ENCODE measurements at regions not wholly inside any gene's neighbourhood (a gene's known extent, or its start where the extent isn't known, plus 50 kb on each side); places are given as distances from the start of the nearest gene placed in this dataset.
A peak's percentile ranks its signal among the peaks of the same experiment; 100 is the strongest.
"Not testable (repeated sequence)": the region's sequence is repeated elsewhere in the genome, so short reads cannot be mapped to it uniquely, and the experiment has no call there.

DNA sequence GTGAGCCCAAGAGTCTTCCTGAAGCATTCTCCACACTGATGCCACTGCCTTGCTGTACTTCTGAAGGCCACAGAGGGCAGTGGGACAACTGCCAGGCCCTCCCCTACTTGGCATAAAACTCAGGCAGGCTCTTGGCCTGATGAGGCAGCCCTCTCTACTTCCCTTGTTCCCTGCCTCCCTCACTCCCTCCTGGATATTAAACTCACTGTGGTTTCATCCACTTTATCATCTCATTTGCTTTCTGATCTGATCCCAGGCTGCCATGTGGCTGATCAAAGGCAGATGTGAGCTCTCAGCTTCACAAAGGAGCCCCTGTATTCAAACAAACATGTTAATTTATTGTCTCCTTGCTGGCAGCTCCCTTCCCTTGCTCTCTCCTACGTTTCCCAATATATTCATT is 533.5 kb downstream of the IGSF11 start:
- peak; percentile 18 for DNase-seq

DNA sequence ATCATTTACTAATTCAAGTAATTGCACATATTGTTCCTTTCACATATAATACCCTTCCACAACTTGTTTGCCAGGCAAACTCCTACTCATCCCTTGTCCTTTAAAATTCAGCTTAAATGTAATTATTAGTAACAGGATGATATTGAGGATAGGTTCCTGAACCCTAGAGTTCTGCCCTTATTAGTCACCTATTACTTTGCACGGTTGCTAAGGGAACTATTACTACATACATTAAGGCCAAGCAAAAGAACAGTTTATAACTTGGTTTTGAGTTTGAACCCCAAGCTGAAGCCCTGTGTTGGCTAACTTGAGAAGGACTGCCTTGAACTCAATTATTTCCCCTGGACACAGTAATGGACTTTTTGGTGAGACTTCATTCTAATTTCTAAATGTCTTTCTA is 529.7 kb downstream of the IGSF11 start:
- no peak for DNase-seq

DNA sequence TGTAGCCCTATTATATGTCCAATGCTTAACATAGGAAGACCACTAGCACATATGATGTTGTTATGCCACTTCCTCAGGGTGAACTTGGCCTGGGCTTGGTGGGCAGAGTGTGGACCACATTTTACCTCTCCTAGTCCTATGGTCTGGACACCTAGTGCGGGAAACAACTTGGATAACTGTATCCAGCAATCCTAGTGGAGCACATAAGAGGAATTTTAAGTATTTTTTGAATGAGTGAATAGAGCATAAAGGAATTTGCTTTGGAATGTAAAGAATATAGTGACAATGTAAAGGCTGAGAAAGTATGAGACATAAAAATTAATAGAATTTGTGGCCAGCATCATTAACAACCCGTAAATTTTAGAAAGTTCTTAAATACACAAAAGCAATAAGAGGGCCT is 528.9 kb downstream of the IGSF11 start:
- DNase-seq = no peak

DNA sequence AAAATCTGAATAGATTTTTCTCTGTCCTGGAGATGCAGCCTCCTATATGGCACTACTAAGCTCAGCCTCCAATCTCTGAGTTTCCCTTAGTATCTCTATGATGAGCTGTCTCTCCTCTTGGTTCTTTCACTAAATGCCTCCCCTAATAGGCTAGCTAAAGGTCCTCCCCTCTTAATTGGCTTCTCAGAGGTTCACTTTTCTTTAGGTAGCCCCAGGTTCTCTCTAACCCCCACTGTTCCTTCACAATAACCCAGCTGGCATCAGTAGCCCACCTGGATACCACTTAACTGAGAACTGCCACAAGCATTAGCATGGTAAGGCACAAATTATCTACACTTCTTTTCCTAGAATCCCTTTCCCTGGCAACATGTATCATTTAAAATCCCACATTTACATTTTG is 523.2 kb downstream of the IGSF11 start:
- DNase-seq = no peak

DNA sequence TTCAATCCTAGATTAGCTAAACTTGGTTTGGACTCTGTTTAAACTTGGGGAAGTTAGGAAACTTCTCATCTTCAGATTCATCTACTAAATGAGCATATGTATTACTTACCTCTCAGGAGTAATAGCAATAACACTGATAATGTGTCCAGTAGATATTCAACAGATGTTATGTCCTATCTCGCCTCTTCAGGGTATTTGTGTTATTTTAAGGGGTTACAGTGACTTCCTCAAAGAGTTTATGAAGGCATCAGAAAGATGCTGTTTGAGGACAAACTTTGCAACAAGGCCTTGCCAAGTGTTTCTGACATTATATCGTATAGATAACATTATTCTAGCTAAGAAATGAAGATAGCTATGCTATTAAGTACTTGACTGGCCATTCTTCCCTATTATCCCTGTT is 522.3 kb downstream of the IGSF11 start:
- DNase-seq = no peak

DNA sequence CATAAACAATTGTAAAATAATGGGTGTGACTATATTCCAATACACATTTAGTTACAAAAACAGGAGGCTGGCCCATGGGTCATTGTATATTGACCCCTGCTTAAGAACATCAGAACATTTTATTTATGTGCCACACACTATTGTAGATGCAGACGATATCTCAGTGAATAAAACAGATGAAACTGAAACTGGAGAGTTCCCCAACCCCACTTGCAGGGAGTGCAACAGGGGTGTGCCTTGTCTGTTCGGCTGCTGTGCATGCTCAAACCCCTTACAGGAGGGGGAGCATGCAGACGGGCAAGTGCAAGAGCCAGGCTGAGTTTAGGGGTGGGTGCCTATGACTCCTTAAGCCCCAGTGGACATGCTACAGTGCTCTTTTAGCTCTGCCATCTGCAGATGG is 509.6 kb downstream of the IGSF11 start:
- no peak for DNase-seq

DNA sequence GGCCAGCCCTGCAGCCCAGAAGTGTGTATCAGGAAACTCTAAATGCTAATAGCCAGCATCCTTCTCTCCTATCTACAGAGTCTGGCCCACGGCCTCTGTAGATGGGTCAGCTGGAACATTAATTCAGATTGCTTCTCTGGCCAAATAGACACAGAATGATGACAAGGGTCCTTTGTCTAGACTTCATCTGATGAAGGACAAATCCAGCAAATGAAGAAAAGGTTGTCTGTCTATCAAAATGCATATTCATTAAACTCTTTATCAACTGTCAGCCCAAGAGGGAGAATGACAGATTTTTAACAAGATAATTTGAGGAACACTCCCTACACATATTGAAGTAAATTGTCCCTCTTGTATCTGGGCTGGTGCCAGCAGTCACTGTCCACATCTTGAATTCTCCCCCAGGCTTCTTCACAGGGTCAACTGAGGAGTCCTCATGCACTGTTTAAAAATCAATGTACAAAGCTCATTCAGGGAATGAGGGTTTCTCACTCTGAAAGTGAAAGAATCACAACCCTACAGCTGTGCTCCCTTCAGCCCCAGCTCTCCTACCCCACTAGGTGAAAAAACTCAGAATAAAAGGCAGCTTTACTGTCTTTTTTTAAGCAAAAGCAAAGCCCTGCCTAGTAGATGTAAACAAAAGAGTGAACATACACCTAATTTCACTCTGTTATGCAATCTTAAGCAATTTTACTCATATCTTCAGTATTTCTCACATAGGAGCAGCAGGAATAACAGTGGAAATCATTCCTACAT is 507.7 kb downstream of the IGSF11 start:
- DNase-seq = no peak

DNA sequence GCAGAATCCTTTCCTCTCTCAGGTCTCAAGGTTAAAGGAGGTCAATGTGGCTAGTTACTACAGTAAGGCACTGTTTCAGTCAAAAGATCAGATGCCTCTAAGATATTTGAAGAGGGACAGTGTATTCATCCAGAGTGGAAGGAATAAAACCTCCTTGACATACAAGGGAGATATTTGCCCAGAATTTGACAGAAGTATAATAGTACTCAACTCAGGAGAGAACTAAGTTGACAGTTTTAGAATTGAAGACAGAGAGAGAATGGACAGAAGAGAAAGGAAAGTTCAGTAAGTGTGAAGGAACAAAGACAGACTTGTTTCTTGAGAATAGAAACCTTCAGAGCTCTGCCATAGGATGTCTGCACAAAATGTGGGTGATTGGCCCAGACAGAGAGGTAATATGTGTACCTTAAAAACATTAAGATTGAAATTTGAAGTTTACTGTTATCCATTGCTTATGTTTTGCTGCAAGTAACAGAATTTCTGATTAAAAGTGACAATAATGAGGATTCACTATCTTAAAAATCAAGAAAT is 507.1 kb downstream of the IGSF11 start:
- no peak for DNase-seq

DNA sequence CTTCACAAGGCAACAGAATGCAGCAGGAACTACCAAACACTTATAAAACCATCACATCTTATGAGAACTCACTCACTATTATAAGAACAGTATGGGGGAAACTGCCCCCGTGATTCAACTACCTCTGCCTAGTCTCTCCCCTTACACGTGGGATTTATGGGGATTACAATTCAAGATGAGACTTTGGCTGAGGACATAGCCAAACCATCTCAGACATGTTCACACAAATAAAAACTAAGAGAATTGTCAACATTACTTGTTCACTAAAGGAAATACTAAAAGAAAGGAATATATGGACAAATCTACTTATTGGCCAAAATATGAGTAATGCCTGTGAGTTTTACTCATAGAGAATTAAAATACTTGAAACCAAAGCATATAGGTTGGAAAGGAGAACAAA is 505.1 kb downstream of the IGSF11 start:
- no peak for DNase-seq

DNA sequence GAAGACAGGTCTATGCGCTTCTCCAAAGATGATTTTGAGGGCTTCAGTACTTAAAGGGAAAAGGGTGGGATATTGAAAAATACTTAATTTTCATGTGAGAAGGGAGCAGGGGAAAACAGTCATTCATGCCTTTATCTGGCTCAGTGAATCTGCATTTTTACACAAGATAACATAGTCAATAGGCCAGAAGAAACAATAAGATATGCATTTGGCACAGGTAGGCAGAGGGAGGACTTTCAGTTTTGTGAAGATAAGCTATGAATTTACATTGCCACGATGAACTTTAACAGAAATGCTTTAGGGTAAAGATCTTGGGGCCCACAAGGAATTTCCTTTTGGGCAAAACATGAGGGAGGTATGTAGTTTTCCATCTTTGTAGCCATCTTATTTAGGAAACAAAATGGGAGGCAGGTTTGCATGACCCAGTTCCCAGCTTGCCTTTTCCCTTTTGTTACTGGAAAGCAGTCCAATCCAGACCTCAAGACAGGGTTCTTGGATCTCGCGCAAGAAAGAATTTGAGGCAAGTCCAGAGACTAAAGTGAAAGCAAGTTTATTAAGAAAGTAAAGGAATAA is 504.2 kb downstream of the IGSF11 start:
- no peak for DNase-seq

DNA sequence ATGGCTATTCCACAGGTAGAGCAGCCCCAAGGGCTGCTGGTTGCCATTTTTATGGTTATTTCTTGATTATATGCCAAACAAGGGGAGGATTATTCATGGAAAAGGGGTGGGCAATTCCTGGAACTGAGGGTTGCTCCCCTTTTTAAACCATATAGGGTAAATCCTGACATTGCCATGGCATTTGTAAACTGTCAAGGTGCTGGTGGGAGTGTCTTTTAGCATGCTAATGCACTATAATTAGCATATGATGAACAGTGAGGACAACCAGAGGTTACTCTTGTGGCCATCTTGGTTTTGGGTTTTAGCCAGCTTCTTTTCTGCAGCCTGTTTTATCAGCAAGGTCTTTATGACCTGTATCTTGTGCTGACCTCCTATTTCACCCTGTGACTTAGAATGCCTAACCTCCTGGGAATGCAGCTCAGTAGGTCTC is 503.7 kb downstream of the IGSF11 start:
- not testable (repeated sequence) for DNase-seq

DNA sequence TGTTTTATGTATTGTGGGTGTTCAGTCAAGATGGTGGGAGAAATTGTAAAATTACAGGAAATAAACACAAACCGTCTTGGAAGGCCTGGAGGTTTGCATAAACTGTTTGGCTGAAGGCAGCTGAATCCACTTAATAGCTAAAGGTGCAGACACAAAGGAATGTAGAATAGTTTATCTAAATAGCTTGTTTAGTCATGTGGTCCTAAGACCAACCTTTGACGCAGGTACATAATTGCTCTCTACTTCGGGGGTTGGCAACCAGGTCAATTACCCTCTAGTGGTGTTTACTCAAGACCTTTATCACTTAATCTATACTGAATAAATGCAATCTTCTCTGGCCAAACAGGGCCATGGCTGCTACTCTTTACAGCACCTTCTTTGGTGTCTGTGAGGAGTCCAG is 502.8 kb downstream of the IGSF11 start:
- no peak for DNase-seq

DNA sequence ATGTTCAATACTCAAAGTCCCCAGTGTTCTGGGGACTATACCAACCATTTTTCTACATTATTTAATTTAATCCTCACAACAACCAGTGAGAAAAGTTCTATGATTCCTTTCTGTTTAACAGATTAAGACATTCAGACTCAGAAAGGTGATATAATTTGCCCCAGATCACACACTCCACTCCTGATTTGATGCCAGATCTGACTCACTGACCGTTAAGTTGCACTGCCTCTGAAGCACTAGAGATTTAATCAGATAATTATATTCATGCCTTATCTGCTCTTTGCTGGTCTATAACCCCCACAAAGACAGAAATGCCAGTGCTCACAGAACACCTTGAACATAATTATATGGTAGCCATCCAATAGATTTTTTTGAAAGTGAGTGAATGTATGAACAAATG is 501.0 kb downstream of the IGSF11 start:
- DNase-seq = no peak

DNA sequence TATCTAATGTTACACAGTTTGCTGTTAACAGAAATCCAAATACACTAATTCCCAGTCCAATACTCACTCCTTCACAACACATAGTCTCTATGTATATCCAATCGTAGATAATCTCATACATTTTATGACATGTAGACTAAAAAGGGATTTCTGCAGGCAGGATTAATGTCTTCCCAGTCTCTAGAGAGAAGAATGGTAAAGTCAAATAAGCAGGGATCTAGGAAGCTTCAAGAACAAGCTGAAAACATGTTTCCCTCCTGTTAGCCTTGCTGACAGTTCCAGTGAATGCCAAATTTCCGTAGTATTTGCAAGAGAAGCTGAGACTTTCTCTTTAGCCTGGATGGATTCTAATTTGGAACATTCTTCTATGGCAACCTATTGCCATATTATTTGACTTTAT is 500.1 kb downstream of the IGSF11 start:
- DNase-seq = no peak

DNA sequence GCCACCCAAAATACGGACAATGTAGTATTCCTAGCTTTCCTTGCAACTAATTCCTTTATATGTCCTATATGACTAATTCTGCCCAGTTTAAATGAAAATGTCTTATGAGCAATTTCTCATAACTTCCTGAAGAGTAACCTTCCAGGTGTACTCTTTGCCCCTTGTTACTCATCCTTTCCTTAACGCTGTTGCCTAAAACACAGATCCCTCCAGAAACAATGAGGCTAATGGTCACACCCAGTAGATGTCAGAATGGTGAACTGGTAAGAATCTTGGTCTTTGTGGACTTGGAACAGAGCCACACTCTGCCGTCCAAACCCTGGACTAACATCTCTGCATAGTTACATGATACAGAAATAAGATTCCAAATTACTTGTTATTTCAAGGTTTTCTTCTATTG is 497.9 kb downstream of the IGSF11 start:
- DNase-seq = no peak

DNA sequence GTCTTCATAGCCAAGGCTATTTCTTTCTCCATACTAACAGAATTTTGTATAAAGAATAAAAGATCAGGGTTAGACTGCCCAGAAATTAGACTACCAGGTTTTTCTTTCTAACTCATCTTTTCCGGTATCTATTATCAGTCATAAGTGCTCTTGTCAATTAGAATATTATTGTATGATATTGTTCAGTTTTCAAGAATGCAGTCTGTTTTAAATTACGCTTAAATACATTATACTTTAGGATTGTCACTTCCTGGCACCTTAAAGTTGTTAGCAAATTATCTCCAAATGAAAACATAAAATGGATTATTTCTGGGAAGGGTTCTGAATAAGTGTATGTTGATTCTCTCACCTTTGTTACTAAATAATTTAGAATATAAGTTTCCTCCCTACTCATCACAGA is 497.2 kb downstream of the IGSF11 start:
- no peak for DNase-seq

DNA sequence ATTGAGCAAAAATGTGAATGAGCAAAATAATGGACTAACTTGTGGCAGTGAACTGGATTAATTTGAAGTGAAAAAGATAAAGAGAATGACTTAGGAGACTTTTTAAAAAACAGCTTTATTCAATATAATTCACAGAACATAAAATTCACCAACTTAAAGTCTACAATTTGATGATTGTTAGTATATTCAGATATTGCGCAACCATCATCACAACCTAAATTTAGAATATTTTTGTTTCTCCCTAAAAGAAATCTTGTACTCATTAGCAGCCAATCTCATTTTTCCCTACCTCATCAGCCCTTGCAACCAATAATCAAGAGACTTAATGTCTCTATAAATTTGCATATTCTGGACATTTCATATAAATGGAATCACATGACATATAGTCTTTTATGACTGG is 496.5 kb downstream of the IGSF11 start:
- DNase-seq = no peak

DNA sequence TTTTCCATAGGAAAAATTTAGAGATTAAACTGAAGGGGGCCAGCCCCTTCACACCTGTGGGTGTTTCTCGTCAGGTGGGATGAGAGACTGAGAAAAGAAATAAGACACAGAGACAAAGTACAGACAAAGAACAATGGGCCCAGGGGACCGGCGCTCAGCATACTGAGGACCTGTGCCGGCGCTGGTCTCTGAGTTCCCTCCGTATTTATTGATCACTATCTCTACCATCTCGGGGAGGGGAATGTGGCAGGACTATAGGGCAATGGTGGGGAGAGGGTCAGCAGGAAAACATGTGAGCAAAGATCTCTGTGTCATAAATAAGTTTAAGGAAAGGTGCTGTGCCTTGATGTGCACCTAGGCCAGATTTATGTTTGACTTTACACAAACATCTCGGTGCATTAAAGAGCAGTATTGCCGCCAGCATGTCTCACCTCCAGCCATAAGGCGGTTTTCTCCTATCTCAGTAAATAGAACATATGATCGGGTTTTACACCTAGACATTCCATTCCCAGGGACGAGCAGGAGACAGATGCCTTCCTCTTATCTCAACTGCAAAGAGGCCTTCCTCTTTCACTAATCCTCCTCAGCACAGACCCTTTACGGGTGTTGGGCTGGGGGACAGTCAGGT is 494.7 kb downstream of the IGSF11 start:
- DNase-seq = not testable (repeated sequence)

DNA sequence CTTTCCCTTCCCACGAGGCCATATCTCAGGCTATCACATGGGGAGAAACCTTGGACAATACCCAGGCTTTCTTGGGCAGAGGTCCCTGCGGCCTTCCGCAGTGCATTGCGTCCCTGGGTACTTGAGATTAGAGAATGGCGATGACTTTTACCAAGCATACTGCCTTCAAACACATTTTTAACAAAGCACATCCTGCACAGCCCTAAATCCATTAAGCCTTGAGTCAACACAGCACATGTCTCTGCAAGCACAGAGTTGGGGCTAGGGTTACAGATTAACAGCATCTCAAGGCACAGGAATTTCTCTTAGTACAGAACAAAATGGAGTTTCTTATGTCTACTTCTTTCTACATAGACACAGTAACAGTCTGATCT is 494.2 kb downstream of the IGSF11 start:
- DNase-seq = not testable (repeated sequence)

DNA sequence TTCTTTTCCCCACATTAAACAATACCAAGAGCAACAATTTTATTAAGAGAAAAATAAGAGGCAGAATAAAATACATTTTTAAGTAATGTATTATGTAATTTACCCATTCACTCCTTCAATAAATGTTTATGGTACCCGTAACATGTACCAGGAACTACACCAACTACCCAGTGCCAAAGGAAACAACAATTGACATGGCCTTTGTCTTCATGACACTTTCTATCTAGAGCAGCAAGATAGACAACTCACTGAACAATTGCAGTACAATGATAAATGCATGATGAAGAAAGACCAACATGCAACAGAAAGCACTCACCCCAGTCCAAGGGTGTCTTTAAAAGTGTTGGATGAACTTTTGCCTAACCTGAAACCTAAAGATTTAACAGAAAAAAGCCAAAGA is 493.8 kb downstream of the IGSF11 start:
- DNase-seq = no peak

DNA sequence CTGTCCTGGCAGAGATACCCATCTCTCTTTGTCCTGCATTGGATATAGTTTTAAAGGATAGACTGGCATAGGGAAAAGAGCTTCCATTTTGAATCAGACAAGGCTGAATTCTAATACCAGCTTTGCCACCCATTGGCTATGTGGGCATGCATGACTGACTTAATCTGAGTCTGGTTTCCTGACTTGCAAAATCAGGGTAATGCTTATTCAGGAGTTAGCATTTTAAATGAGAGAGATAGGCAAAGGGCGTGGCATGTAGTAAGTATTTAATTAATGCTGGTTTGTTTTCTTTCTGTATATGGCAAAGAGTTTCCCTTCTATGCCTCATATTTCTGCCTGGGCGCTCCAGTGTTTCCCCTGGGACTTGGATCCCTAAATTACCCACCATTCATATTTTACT is 492.9 kb downstream of the IGSF11 start:
- DNase-seq = no peak

DNA sequence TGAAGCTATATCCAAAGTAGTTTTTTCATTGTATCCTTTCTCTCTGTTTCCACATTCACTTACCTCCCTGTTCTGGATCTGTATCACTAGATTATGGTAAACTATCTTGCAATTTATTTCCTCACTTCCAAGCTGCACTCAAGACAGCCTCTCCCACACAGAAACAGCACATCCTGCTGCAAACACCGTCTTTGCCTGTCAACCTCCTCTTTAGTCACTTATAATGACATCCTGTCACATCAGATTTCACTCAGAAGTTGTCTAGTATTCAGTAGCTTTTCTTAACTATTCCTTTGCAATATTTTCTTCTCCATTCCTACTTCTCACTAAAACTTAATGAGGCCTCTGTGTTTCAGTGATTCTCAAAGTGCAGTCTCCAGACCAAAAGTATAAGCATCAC is 490.8 kb downstream of the IGSF11 start:
- DNase-seq = no peak

DNA sequence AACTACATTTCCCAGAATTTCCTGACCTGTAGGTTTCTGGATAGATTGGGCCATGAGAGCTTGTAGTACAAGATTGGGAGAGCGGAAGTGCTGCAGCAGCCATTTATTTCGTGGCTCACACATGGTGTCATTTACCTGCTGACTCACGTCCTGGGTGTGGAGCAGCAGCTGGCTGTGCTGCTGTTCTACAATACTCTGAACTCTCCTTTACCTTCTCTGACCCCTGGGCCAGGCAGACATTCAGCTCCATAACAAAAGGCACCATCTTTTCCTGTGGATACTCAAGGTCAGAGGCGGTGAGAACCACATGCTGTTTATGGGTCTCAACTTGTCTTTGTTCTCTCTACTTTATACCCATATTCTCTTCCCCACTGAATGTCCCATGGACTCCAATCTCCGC is 490.2 kb downstream of the IGSF11 start:
- no peak for DNase-seq

DNA sequence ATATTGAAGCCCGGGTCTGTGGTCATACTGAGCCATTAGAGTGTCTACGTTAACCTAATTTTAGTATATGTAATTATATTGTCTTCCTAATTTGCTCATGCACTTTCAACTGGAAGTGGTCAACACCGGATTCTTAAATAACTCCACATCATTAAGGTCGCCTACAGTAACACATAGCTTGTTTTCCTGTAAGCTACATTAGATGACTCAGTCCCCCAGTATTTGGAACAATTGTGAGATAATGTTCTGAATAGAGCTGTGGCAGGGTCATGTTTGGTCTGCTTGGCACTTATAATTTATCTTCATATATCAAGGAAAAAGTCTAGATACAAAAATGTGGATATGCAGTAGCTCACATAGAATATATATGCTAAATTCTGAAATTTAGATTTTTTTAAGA is 486.2 kb downstream of the IGSF11 start:
- no peak for DNase-seq

All from 8988T (cell line).